ENCODE measurements at regions not wholly inside any gene's neighbourhood (a gene's known extent, or its start where the extent isn't known, plus 50 kb on each side); places are given as distances from the start of the nearest gene placed in this dataset.

DNA sequence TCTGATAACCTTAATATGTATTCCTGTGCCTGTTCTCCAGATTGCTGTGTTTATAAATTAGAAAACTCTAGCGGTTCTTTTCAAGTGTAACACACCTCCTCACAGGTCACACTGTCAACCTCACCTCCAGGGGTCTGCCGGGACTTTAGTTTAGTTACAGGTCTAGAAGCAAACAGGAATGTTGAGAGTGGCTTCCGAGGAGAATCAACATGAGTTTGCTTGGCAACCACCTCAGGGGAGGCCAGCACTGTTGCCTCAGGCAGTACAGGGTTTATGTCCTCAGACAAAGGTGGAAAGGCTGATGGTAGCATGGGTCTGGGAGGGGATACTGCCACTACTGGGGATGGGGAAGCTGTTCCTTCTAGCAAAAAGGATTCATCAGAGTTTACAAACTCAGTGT lies 438.0 kb downstream of the DTHD1 start:
- TF ChIP-seq, protein P1, sequence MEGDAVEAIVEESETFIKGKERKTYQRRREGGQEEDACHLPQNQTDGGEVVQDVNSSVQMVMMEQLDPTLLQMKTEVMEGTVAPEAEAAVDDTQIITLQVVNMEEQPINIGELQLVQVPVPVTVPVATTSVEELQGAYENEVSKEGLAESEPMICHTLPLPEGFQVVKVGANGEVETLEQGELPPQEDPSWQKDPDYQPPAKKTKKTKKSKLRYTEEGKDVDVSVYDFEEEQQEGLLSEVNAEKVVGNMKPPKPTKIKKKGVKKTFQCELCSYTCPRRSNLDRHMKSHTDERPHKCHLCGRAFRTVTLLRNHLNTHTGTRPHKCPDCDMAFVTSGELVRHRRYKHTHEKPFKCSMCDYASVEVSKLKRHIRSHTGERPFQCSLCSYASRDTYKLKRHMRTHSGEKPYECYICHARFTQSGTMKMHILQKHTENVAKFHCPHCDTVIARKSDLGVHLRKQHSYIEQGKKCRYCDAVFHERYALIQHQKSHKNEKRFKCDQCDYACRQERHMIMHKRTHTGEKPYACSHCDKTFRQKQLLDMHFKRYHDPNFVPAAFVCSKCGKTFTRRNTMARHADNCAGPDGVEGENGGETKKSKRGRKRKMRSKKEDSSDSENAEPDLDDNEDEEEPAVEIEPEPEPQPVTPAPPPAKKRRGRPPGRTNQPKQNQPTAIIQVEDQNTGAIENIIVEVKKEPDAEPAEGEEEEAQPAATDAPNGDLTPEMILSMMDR (tag by site-specific recombination; IDR thresholded peaks at IDR 0.05) = no peak
- no peak for TF ChIP-seq ZNF501 (tag by site-specific recombination; IDR thresholded peaks at IDR 0.05)
- no peak for TF ChIP-seq ZNF629 (tag by site-specific recombination; IDR thresholded peaks at IDR 0.05)
- TF ChIP-seq, protein P2, sequence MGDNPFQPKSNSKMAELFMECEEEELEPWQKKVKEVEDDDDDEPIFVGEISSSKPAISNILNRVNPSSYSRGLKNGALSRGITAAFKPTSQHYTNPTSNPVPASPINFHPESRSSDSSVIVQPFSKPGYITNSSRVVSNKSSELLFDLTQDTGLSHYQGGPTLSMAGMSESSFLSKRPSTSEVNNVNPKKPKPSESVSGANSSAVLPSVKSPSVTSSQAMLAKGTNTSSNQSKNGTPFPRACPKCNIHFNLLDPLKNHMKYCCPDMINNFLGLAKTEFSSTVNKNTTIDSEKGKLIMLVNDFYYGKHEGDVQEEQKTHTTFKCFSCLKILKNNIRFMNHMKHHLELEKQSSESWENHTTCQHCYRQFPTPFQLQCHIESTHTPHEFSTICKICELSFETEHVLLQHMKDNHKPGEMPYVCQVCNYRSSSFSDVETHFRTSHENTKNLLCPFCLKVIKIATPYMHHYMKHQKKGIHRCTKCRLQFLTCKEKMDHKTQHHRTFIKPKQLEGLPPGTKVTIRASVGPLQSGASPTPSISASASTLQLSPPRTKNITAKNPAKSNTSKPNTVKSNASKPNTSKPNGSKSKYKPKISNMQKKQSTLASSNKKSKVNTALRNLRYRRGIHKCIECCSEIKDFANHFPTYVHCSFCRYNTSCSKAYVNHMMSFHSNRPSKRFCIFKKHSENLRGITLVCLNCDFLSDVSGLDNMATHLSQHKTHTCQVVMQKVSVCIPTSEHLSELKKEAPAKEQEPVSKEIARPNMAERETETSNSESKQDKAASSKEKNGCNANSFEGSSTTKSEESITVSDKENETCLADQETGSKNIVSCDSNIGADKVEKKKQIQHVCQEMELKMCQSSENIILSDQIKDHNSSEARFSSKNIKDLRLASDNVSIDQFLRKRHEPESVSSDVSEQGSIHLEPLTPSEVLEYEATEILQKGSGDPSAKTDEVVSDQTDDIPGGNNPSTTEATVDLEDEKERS (tag by site-specific recombination; IDR thresholded peaks at IDR 0.05) = no peak
- no peak for TF ChIP-seq ZNF558 (tag by site-specific recombination; IDR thresholded peaks at IDR 0.05)
- TF ChIP-seq GFI1B (tag by site-specific recombination; IDR thresholded peaks at IDR 0.05) = no peak
- TF ChIP-seq REPIN1 (tag by site-specific recombination; IDR thresholded peaks at IDR 0.05; ENCODE audit: low read depth) = no peak
- TF ChIP-seq, protein P3, sequence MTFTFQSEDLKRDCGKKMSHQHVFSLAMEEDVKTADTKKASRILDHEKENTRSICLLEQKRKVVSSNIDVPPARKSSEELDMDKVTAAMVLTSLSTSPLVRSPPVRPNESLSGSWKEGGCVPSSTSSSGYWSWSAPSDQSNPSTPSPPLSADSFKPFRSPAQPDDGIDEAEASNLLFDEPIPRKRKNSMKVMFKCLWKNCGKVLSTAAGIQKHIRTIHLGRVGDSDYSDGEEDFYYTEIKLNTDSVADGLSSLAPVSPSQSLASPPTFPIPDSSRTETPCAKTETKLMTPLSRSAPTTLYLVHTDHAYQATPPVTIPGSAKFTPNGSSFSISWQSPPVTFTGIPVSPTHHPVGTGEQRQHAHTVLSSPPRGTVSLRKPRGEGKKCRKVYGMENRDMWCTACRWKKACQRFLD (tag by site-specific recombination; IDR thresholded peaks at IDR 0.05) = no peak
- TF ChIP-seq, protein P4, sequence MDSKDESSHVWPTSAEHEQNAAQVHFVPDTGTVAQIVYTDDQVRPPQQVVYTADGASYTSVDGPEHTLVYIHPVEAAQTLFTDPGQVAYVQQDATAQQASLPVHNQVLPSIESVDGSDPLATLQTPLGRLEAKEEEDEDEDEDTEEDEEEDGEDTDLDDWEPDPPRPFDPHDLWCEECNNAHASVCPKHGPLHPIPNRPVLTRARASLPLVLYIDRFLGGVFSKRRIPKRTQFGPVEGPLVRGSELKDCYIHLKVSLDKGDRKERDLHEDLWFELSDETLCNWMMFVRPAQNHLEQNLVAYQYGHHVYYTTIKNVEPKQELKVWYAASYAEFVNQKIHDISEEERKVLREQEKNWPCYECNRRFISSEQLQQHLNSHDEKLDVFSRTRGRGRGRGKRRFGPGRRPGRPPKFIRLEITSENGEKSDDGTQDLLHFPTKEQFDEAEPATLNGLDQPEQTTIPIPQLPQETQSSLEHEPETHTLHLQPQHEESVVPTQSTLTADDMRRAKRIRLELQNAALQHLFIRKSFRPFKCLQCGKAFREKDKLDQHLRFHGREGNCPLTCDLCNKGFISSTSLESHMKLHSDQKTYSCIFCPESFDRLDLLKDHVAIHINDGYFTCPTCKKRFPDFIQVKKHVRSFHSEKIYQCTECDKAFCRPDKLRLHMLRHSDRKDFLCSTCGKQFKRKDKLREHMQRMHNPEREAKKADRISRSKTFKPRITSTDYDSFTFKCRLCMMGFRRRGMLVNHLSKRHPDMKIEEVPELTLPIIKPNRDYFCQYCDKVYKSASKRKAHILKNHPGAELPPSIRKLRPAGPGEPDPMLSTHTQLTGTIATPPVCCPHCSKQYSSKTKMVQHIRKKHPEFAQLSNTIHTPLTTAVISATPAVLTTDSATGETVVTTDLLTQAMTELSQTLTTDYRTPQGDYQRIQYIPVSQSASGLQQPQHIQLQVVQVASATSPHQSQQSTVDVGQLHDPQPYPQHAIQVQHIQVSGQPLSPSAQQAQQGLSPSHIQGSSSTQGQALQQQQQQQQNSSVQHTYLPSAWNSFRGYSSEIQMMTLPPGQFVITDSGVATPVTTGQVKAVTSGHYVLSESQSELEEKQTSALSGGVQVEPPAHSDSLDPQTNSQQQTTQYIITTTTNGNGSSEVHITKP (tag by site-specific recombination; IDR thresholded peaks at IDR 0.05) = no peak
- TF ChIP-seq ZNF239 (tag by site-specific recombination; IDR thresholded peaks at IDR 0.05) = no peak
- TF ChIP-seq HOXA7 (CRISPR knock-in tag; IDR thresholded peaks at IDR 0.05; ENCODE audit: borderline replicate concordance) = no peak
- TF ChIP-seq ZBTB8A (tag by site-specific recombination; IDR thresholded peaks at IDR 0.05) = no peak

All from HEK293 (cell line).